ENCODE measurements at regions not wholly inside any gene's neighbourhood (a gene's known extent, or its start where the extent isn't known, plus 50 kb on each side); places are given as distances from the start of the nearest gene placed in this dataset.

DNA sequence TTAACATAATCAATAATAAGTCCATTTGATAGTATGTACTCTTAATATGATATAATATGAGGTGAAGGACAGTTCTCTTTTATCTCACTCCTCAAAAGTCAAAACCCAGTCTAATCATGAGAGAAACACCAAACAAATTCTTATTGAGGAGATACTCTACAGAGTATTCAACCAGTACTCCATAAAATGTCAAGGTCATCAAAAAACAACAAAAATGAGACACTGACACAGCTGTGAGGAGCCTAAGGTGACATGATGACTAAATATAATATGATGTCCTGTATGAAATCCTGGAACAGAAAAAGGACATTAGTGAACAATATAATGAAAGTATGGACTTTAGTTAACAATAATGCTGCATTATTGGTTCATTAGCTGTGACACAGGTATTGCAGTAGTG is 675.1 kb downstream of the HTR1B start:
- TF ChIP-seq, protein P1, sequence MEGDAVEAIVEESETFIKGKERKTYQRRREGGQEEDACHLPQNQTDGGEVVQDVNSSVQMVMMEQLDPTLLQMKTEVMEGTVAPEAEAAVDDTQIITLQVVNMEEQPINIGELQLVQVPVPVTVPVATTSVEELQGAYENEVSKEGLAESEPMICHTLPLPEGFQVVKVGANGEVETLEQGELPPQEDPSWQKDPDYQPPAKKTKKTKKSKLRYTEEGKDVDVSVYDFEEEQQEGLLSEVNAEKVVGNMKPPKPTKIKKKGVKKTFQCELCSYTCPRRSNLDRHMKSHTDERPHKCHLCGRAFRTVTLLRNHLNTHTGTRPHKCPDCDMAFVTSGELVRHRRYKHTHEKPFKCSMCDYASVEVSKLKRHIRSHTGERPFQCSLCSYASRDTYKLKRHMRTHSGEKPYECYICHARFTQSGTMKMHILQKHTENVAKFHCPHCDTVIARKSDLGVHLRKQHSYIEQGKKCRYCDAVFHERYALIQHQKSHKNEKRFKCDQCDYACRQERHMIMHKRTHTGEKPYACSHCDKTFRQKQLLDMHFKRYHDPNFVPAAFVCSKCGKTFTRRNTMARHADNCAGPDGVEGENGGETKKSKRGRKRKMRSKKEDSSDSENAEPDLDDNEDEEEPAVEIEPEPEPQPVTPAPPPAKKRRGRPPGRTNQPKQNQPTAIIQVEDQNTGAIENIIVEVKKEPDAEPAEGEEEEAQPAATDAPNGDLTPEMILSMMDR (optimal IDR thresholded peaks at IDR 0.05 in 1 of 3, IDR thresholded peaks at IDR 0.05 in 1 of 3, conservative IDR thresholded peaks at IDR 0.05 in 1 of 3; ENCODE audit: extremely low read depth in 1 of 3, insufficient read depth in 2 of 3, low read length in 3 of 3): no peak
- TF ChIP-seq EZH2 (IDR thresholded peaks at IDR 0.05; ENCODE audit: low read length): no peak

Measured in keratinocyte (primary cell).